ENCODE measurements at regions not wholly inside any gene's neighbourhood (a gene's known extent, or its start where the extent isn't known, plus 50 kb on each side); places are given as distances from the start of the nearest gene placed in this dataset.

GRCh38 chr2:122357998-122358397, 602.5 kb downstream of the TSN start:
- no peak for DNase-seq

GRCh38 chr2:122358729-122359128, 603.3 kb downstream of the TSN start:
- DNase-seq = no peak

GRCh38 chr2:122363885-122364284, 608.4 kb downstream of the TSN start:
- DNase-seq = no peak

GRCh38 chr2:122366427-122366826, 611.0 kb downstream of the TSN start:
- no peak for DNase-seq

- DNase-seq = no peak
Observed at GRCh38 chr2:122366969-122367645, 611.7 kb downstream of the TSN start.

- no peak for DNase-seq
Observed at GRCh38 chr2:122367646-122368010, 612.2 kb downstream of the TSN start.

- DNase-seq = no peak
Observed at GRCh38 chr2:122368576-122369243, 613.3 kb downstream of the TSN start.

- no peak for DNase-seq
Observed at GRCh38 chr2:122378521-122378920, 623.1 kb downstream of the TSN start.

GRCh38 chr2:122384768-122385333, 629.4 kb downstream of the TSN start:
- peak; percentile 79 for DNase-seq

- no peak for DNase-seq
Observed at GRCh38 chr2:122388208-122388607, 632.8 kb downstream of the TSN start.

- DNase-seq = no peak
Observed at GRCh38 chr2:122389694-122390093, 634.2 kb downstream of the TSN start.

- DNase-seq = no peak
Observed at GRCh38 chr2:122390406-122390805, 635.0 kb downstream of the TSN start.

- DNase-seq = no peak
Observed at GRCh38 chr2:122391726-122392125, 636.3 kb downstream of the TSN start.

GRCh38 chr2:122395687-122396086, 640.2 kb downstream of the TSN start:
- no peak for DNase-seq

- no peak for DNase-seq
Observed at GRCh38 chr2:122411231-122411630, 655.8 kb downstream of the TSN start.

- DNase-seq = peak; percentile 62
Observed at GRCh38 chr2:122412360-122412759, 656.9 kb downstream of the TSN start.

GRCh38 chr2:122414902-122415301, 659.5 kb downstream of the TSN start:
- DNase-seq = no peak

- DNase-seq = no peak
Observed at GRCh38 chr2:122417114-122417513, 661.7 kb downstream of the TSN start.

- no peak for DNase-seq
Observed at GRCh38 chr2:122421775-122422174, 666.3 kb downstream of the TSN start.

GRCh38 chr2:122422384-122422991, 667.0 kb downstream of the TSN start:
- DNase-seq = no peak

GRCh38 chr2:122423934-122424333, 668.5 kb downstream of the TSN start:
- no peak for DNase-seq

GRCh38 chr2:122433123-122433754, 677.8 kb downstream of the TSN start:
- no peak for DNase-seq

- no peak for DNase-seq
Observed at GRCh38 chr2:122445003-122445402, 689.6 kb downstream of the TSN start.

GRCh38 chr2:122446761-122447160, 691.3 kb downstream of the TSN start:
- no peak for DNase-seq

Data from NCI-H2029 treated with DMSO at 0.1 percent for 48 hours (cell line).